SIG-M5 (cell line): ENCODE measurements at regions not wholly inside any gene's neighbourhood (a gene's known extent, or its start where the extent isn't known, plus 50 kb on each side); places are given as distances from the start of the nearest gene placed in this dataset.
"Not testable (repeated sequence)": the region's sequence is repeated elsewhere in the genome, so short reads cannot be mapped to it uniquely, and the experiment has no call there.

Source experiments
- DNase-seq: peaks from one replicate; lab custom pipeline; 2025; lab: John Stamatoyannopoulos, UW

DNA sequence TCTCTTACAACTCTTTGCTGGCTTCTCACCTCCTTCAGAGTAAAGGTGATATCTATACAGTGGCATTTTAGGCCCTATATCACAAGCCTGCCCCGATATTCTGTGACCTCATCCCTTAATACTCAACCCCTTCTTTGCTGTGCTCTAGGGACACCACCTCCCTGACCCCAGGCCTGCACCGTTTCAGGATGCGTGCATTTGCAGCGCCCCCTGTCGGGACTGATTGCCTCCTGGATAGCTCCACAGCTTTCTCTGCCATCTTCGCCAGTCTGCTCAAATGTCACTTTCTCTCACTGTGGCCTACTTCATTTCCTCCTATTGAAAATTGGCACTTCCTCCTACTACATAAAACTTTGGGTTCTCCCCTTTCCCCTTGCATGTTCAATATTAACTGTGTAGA lies 289.6 kb downstream of the SOCS6 start:
- no peak for DNase-seq

DNA sequence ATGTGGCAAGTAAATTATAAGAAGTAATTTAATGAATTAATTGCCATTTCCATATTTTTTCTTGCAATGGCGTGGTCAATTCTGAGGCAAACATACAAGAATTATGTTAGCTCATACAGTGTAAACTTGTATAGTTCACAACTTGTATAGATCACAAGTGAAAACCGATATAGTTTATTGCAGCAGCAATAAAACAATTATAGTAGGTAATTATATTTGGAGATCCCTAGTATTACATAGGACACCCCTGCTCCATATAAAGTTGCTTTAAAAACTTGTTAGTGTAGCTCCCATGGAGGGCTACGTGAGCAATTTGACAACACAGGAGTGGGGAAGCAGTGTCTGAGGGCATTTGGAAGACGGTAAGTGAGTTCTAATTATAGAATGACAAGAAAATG lies 288.2 kb downstream of the SOCS6 start:
- no peak for DNase-seq

DNA sequence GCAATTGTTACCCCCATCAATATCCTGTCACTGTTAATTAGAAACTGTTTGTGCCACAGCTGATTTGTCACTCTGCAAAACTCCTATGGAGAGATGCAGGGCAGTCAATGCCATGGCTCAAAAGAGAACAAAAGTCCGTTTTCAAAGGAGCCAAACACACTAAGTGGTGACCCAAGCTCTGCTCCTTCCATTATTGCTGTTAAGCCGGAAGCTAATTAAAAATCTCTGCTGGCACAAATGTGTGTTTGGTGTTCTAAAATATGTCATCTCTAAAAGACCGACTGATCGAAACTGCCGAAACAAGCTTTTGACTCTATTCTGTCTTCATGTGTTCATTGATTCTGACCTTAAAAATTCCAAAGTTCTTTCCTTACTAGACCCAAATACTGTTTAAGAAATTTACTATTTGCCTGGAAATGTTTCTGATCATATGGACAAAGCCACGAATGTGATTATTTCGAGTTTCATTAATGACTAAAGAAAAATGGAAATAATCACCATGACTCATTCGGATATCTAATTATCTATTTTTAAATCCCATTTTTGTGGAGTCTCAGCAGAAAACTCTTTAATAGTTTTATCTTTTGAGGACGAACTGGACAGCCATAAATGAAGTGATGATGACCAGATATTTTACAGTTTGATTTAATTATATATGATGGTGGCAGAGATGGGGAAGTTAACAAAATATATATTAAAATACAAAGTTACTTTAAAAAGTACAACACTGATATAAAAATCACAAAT lies 287.6 kb downstream of the SOCS6 start:
- DNase-seq, result no peak

DNA sequence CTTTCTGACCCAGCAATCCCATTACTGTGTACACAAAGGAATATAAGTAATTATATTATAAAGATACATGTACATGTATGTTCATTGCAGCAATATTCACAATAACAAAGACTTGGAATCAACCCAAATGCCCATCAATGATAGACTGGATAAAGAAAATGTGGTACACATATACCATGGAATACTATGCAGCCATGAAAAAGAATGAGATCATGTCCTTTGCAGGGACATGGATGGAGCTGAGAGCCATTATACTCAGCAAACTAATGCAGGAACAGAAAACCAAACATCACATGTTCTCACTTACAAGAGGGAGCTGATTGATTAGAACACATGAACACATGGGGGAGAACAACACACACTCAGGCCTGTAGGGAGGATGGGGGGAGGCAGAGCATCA lies 286.1 kb downstream of the SOCS6 start:
- not testable (repeated sequence) for DNase-seq

DNA sequence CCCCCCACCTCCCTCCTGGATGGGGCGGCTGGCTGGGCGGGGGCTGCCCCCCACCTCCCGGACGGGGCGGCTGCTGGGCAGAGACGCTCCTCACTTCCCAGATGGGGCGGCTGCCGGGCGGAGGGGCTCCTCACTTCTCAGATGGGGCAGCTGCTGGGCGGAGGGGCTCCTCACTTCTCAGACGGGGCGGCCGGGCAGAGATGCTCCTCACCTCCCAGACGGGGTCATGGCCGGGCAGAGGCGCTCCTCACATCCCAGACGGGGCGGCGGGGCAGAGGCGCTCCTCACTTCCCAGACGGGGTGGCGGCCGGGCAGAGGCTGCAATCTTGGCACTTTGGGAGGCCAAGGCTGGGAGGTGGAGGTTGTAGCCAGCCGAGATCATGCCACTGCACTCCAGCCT lies 280.8 kb downstream of the SOCS6 start:
- not testable (repeated sequence) for DNase-seq

DNA sequence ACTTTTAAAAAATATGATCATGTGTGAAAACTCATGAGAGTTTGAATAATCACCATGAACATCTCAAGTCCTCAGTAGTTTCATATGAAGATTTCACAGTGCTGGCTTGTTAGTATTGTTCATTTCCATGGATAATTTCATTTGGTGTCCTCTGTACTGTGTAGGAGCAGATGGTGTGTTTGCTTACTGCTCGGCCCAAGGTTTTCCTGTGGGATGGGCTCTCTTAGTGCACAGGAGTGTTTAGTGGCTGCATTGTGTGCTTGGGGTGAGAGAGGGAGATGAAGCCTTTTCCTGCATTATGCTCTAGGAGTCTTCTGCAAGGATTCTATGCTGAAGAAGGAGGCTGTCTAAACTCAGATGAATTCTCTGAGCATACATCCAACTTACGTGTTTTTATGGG lies 270.6 kb downstream of the SOCS6 start:
- no peak for DNase-seq

DNA sequence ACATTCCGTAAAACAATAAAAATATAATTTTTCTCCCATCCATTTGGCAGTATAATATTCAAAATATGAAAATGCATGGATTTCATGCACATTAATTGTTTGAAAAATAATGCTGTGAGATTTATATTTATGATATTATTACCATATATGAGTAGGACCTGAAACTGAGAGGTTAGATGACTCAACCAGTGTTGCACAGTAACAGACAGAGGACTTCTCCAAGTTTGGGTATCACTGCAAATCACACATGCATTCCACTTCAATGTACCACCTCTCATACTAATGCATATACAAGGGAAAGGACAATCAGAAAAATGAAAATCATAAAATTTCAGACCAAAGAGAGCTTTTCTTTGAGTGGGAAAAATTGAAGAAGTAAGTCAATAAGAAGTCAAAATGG lies 269.5 kb downstream of the SOCS6 start:
- DNase-seq, result no peak

DNA sequence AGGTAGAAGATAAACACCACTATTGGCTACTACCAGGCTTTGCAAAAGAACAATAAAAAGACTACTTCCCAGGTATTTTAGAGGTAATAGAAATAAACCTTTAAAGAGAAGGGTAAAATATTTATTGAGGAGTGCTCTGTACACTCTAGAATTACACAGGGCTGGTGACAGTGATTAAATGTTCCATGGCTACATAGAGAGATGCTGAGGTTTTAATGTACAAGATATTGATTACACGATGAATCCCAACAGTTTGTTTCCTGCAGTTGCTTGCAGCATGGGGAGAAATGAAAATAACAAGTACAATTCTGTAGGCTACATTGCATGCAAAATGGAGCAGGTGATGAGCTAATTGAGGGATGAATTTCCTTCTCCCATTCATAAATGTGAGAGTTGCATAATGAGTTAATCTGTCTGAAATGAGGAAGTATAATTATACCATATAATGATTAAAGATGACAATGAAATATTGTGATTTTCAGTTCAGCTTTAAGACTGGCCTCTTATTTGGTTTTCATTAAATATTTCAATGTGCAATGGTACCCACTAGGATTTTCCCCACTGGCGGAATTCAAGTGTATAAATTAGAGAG lies 266.1 kb downstream of the SOCS6 start:
- DNase-seq, result no peak

DNA sequence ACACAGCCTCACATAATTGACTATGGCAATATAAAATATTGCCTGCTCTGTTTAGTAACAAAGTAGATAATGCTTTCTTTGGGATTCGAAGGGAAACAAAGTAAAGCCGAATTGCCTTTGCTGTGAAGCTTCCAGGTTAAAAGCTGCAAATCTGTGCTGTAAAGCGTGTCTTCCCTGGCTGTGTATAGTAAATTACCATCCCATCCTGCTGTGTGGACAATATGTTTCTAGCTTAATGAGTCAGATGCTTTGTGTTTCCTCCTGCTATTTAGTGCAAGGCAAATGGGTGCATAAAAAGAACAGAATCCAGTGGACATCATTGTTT lies 265.1 kb downstream of the SOCS6 start:
- DNase-seq, result no peak

DNA sequence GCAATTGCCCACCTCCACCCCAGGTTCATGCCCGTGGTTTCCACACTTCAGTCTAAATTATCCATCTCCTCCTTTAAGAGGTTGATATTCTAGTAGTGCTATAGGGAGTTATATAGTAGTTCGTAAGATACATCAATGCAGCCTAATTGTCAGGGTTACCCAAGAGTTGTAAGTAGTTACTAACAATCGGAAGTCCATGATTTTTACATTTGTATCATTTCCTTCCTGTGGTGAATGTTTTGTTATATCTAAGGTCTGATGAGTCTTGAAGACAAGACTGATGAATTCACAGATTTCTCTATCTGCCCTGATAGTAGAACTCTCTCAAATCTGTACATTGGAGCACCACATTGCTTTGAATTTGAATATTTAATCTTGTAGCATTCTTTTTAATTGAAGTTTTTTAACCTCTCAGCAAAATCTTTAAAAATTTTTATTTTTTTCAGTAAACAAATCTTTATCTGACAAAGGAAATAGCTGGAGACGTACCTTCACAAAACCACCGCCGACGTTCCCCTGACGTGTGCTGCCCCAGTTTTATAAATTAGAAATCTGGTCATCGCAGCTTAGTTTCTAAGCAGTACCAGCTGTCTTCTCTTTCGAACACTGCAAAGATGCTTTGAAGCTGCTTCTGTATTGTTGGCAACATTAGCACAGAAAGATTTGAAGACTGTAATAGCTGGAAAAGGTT lies 264.5 kb downstream of the SOCS6 start:
- no peak for DNase-seq

DNA sequence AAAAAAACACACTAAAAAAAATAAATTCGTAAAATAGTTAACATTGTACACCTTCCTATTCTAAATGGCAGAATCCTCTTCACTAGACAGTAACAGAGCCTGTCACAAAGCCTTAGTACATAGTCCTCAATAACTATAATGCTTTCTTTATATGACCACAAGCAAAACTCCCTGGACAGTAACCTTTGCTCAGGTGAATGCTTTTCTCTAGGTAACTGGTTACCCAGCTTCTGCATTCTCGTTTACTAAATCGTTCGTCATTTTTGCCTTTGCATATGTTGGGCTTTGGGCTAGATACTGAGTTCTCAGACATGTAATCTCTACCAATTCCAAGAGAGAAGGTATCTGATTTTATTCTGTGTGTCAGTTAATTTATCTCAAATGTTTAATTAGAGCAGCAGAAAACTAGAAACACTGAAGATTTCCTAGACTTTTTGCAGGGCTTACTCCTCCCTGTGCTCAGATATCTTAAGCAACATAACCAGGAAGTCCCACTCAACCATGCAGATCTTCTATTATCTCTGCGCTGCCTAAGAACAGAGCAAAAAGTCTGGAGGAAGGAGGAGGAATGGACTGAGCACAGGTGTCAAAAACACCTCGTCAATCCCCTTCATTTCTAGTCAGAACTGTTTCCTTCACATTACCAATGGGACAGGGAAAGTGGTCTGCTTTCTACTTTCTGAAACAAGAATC lies 247.7 kb downstream of the SOCS6 start:
- DNase-seq, result no peak

DNA sequence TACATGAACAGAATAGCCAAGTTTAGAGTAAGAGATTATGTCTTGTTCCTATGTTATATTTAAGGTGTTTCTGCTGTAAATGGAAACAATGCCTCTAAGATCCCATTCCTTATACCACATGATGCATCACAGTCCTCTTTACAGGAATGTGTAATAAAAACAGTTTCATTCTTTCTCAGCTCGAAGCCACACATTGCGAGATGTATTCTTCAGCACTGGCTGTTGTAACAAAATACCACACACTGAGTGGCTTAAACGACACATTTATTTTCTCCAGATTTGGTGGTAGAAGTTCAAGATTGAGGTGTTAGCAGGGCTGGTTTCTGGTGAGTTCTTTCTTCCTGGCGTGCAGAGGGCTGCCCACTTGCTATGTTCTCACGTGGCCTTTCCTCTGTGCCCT lies 246.2 kb downstream of the SOCS6 start:
- DNase-seq, result no peak

DNA sequence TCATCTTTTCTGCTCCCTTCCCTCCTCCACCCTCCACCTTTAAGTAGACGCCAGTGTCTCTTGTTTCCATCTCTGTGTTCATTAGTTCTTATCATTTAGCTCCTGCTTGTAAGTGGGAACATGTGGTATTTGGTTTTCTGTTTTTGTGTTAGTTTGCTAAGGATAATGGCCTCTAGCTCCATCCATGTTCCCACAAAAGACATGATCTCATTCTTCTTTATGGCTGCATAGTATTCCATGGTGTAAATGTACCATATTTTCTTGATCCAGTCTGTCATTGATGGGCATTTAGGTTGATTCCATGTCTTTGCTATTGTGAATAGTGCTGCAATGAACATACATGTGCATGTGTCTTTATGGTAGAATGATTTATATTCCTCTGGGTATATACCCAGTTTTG lies 236.5 kb downstream of the SOCS6 start:
- not testable (repeated sequence) for DNase-seq

DNA sequence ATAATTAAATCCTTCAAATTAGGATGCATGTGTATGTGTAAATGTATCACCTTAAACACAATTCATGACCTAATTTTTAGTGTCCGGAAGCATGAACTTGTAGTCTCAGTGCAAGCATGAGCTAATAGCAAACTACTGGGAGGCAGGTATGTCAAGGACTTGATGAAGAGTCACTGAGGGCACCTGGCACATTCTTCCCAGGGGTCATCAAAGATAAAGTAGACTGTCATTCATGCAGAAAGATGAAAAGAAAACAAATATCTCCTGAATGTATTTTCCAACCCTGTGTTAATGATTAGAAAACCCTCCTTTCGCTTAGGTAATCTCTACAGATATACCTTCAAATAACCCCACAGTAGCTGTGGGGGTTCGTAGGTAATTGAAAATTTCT lies 234.9 kb downstream of the SOCS6 start:
- DNase-seq, result no peak

DNA sequence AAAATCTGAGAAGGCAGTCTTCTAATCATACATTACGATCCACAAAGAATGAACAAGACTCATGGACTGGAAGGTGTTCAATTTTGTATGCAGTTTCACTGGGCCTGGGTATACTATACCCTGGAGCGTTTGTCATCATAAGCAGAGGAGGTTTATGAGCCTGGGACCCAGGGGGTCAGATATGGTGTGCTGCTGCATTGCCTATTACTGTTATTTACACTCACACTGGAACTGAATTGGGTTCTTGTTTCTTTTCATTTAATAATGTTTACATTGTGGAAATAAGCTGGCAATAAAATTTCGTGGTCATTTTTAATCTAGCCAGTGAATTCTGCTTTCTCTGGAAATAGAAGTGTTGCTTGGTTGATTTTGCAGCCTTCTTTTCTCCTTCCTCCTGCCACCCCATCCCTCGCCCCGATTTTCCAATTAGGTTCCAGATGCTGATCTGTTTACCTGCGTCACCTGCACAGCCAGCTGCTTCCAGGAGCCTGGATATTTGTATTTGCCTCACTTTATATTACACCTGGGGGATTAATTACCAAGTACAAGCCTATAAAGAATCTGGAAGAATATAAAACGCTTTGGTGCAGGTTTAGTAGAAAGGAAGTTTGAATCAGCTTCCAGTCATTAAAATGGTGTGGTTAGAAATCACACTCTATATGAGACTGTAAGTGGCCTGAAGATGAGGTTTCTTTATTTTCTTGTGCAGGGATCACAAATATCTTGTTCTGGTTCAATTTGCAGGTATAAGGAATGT lies 234.4 kb downstream of the SOCS6 start:
- no peak for DNase-seq

DNA sequence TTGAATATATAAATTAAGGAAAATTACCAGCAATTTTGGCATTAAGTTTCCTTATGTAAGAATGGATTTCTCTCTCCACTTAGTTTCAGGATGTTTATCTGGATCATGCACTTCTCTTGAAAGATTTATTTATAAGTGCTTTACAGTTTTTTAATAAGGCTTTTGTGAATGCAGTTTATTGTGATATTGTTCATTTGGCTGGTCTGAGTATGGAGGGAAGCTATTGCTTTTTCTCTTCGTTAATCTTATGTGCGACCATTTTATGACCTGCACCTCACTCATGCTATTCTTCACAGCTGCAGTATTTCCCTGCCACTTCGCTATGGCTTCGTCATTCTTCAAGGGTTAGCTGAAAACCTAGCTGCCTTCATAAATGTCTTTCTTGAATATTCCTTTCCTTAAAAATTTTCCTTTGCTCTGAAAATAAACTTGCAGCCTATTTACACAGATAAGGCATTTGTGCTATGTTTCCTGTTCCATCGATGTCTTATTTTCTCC lies 233.4 kb downstream of the SOCS6 start:
- DNase-seq, result no peak

DNA sequence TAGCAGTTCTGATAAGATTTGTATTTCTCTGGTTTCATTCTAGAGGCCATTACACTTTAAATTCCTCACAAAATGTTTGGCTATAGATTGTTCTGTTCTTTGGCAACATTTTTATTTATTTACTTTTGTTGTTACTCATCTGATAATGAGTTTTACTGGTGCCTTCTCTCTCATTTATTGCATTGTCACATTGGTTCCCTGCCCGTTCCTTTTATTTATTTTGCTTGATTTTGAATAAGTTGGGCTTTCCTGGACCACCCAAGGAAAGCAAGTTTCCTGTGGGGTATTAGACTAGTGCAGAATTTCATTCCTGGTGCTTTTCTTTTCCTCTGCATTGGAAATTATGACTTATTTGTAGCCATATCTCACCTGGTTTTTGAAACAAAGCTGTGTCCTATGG lies 232.0 kb downstream of the SOCS6 start:
- no peak for DNase-seq

DNA sequence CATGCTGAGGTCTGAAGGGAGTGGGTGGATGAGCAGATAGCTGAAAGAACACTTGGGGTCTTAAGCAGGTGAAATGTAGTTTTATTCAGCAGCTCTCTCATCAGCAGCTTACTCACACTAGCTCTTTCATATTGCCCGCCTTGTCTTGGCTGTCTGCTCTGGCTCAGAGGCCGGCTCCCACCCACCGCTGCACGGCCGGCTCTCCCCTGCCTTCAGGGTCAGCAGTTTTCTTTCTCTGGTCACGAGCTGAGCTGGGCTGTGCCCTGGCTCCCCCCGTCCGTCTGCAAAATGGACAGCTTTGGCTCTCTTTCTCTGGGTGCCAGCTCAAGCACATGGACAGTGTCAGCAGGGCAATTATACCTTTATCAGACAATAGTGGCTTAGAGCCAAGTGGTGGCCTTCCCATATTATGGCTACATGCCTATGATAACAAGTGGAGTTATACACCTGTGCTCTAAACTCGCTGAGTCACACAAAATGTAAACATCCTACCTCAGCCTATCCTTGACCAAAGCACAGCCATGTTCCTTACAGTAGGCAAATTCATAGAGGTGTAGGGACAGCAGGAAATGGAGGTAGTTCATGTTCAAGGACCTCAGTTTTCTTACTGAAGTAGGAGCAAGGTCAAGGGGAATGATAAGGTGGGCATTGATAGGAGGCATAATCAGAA lies 224.8 kb downstream of the SOCS6 start:
- no peak for DNase-seq

DNA sequence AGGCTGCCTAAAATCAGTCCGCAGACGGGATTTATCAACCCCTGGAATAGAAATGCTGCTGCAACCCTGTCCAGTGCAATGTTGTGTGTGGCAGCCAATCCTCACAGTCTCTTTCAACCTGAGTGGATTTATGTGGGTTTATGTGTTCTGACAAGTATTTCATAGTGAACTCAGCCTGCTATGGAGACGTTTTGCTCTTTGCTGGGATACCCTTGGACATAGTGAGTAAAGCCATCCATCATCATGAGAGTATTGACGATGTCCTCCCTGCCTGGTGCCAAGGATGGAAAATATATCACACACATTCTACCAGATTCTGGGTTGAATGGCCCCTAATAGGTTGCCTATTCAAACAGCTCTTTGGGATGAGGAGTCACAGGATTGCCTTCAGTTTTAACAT lies 219.1 kb downstream of the SOCS6 start:
- DNase-seq, result no peak

DNA sequence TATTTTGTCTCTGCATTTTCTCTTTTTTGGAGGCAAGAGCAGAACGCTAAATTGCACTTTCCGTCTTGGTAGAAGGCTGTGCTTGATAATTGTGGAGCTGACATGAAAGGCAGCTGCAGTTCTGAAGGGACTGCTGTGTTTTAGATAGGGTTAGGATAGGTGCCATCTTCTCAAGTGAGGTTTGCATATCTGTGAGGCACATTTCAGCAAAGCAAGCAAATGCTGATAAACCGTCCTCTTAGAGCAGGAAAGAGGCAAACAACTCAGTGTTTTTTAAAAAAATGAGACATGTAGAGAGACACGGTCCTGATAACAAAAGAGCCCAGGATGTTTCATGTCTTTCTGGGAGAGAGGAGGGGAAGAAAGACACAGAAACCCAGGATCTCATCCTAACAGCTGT lies 217.7 kb downstream of the SOCS6 start:
- no peak for DNase-seq

DNA sequence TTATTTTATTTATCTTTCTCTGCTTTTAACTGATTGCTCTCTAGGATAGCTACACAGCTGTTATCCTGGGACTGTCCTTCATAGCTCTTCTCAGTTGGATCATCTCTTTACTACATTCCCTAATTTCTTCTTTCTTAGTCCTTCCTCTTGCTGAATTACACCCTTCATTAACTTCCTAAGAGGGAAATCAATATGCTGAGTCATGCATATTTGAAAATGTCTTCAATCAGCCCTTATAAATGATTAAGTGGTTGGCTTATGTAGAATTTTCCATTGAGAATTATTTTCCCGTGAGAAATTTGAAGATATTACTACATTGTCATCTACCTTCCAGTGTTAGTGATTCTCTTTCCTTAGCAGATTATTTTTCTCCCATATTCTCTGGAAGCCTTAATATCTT lies 214.2 kb downstream of the SOCS6 start:
- no peak for DNase-seq

DNA sequence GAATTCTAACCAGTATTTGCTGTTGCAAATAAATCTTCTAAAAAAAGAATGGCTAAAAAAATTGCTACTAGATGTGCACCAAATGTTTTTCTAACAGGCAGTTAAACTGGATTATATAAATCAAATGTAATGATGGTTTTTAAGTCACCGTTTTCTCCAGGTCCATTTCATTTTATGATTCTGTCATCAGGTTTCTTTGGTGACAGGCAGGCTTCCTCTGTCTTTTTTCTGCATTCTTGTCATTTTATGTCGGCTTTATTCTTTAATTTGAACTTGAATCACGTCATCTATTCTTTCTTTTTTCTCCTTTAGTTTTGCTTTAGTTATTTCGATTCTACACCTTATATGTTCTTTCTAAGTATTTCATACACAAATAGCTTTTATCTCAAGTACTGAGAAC lies 212.5 kb downstream of the SOCS6 start:
- no peak for DNase-seq
